MM.1S (cell line): ENCODE measurements at regions not wholly inside any gene's neighbourhood (a gene's known extent, or its start where the extent isn't known, plus 50 kb on each side); places are given as distances from the start of the nearest gene placed in this dataset.
"Not testable (repeated sequence)": the region's sequence is repeated elsewhere in the genome, so short reads cannot be mapped to it uniquely, and the experiment has no call there.

Experiments
- CTCF ChIP-seq: fragments of 300-600 bp; sonication (generic); IDR thresholded peaks from 2 replicates; pipeline ENCODE4 v1.5.1; 2016; ENCODE audit warnings: antibody characterized with exemption, low read length, mixed read lengths
- EZH2 ChIP-seq: fragments of 300-600 bp; sonication (generic); optimal IDR thresholded peaks from 2 replicates; pipeline ENCODE3; 2017; ENCODE audit warnings: low read depth, mild to moderate bottlenecking, antibody characterized with exemption, low read length, mixed read lengths

DNA sequence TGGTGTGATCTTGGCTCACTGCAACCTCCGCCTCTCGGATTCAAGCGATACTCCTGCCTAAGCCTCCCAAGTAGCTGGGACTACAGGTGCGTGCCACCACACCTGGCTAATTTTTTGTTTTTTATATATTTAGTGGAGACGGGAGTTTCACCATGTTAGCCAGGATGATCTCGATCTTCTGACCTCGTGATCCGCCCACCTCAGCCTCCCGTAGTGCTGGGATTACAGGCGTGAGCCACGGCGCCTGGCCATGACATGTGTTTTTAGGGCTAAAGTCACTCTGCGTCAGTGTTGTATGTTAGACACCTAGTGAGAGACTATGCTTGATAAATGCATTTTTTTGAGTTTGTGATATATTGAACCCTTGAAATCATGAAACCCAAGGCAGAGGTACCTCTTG, 674.6 kb upstream of the CTNND2 start:
- TF ChIP-seq CTCF, EZH2: not testable (repeated sequence)
